DND-41 (cell line): ENCODE measurements at regions not wholly inside any gene's neighbourhood (a gene's known extent, or its start where the extent isn't known, plus 50 kb on each side); places are given as distances from the start of the nearest gene placed in this dataset.

Experiments used
- CTCF ChIP-seq: IDR thresholded peaks from 2 replicates; pipeline ENCODE4 v1.5.1; 2012; ENCODE audit warnings: borderline replicate concordance, low read length, moderate library complexity, mild to moderate bottlenecking; ENCODE audit not compliant: poor library complexity, severe bottlenecking; ENCODE audit errors: extremely low read depth
- EZH2 ChIP-seq: IDR thresholded peaks from 3 replicates; pipeline ENCODE4 v1.6.1; 2012; ENCODE audit warnings: borderline replicate concordance, low read depth, mild to moderate bottlenecking, moderate library complexity, low read length, inconsistent platforms; ENCODE audit not compliant: severe bottlenecking

DNA sequence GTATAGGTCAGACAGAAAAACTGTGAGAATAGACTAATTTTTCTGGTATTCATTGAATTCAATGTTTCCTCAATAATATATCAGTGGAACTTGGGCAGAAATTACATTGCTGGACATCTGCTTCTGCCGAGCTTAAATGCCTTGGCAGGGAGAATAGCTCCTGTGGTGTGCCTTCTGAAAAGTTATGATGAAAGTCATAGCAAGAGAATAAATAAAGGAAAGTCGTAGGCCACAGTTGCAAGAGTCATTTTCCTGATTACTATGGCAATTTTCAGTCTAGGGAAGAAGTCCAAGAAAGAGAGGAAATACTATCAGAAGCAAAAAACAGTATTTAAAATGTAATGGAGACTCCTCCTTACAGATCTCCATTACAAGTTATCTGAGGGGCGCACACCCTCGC lies 1596.1 kb upstream of the WWC1 start:
- TF ChIP-seq CTCF: no peak
- TF ChIP-seq EZH2: no peak
